DOHH2 (cell line): ENCODE measurements at regions not wholly inside any gene's neighbourhood (a gene's known extent, or its start where the extent isn't known, plus 50 kb on each side); places are given as distances from the start of the nearest gene placed in this dataset.

ENCODE experiments used
- EZH2phosphoT487 ChIP-seq: fragments of 200-600 bp; sonication (generic); IDR thresholded peaks from 2 replicates; pipeline ENCODE4 v1.6.1; 2017; ENCODE audit warnings: borderline replicate concordance, mild to moderate bottlenecking, antibody characterized with exemption, low read length, moderate library complexity, mixed read lengths
- TF ChIP-seq, protein P1 (sequence below): fragments of 200-600 bp; sonication (generic); IDR thresholded peaks from one replicate; pipeline ENCODE4 v1.5.1; 2014; ENCODE audit warnings: antibody characterized with exemption, mild to moderate bottlenecking, low read depth, low read length; ENCODE audit not compliant: poor library complexity, severe bottlenecking

DNA sequence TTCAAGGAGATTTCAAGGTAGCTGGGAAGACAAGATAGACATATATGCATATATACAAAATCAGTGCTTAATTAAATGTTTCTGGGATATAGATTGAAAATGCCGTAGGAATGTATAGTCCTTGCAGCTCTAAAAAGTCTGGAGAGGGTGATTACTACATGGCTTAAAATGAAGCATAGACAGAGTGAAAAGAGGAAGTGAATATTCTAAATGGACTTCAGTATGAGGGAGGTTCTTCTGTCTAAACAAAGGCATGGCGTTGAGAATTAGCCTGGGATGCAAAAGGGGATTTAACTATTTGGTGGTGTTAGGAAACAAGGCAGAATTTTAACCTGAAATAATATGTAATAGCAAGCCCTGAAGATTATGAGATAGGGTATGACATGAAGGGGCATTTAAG is 141.5 kb upstream of the FRMPD4 start:
- TF ChIP-seq, protein P1, sequence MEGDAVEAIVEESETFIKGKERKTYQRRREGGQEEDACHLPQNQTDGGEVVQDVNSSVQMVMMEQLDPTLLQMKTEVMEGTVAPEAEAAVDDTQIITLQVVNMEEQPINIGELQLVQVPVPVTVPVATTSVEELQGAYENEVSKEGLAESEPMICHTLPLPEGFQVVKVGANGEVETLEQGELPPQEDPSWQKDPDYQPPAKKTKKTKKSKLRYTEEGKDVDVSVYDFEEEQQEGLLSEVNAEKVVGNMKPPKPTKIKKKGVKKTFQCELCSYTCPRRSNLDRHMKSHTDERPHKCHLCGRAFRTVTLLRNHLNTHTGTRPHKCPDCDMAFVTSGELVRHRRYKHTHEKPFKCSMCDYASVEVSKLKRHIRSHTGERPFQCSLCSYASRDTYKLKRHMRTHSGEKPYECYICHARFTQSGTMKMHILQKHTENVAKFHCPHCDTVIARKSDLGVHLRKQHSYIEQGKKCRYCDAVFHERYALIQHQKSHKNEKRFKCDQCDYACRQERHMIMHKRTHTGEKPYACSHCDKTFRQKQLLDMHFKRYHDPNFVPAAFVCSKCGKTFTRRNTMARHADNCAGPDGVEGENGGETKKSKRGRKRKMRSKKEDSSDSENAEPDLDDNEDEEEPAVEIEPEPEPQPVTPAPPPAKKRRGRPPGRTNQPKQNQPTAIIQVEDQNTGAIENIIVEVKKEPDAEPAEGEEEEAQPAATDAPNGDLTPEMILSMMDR: no peak
- no peak for TF ChIP-seq EZH2phosphoT487
